ENCODE measurements at regions not wholly inside any gene's neighbourhood (a gene's known extent, or its start where the extent isn't known, plus 50 kb on each side); places are given as distances from the start of the nearest gene placed in this dataset.

- TF ChIP-seq, protein P1, sequence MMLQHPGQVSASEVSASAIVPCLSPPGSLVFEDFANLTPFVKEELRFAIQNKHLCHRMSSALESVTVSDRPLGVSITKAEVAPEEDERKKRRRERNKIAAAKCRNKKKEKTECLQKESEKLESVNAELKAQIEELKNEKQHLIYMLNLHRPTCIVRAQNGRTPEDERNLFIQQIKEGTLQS (CRISPR knock-in tag; conservative IDR thresholded peaks at IDR 0.05), result no peak
- TF ChIP-seq, protein P2, sequence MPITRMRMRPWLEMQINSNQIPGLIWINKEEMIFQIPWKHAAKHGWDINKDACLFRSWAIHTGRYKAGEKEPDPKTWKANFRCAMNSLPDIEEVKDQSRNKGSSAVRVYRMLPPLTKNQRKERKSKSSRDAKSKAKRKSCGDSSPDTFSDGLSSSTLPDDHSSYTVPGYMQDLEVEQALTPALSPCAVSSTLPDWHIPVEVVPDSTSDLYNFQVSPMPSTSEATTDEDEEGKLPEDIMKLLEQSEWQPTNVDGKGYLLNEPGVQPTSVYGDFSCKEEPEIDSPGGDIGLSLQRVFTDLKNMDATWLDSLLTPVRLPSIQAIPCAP (CRISPR knock-in tag; IDR thresholded peaks at IDR 0.05), result no peak
- TF ChIP-seq ZSCAN18 (CRISPR knock-in tag; IDR thresholded peaks at IDR 0.05) (no peak), SMAD3 (CRISPR knock-in tag; IDR thresholded peaks at IDR 0.05; ENCODE audit: borderline replicate concordance) (no peak), CTCF (IDR thresholded peaks at IDR 0.05) (no peak), HMGA2 (CRISPR knock-in tag; IDR thresholded peaks at IDR 0.05) (no peak), CREB1 (CRISPR knock-in tag; IDR thresholded peaks at IDR 0.05) (no peak), JUN (CRISPR knock-in tag; IDR thresholded peaks at IDR 0.05) (no peak)
- TF ChIP-seq, protein P3, sequence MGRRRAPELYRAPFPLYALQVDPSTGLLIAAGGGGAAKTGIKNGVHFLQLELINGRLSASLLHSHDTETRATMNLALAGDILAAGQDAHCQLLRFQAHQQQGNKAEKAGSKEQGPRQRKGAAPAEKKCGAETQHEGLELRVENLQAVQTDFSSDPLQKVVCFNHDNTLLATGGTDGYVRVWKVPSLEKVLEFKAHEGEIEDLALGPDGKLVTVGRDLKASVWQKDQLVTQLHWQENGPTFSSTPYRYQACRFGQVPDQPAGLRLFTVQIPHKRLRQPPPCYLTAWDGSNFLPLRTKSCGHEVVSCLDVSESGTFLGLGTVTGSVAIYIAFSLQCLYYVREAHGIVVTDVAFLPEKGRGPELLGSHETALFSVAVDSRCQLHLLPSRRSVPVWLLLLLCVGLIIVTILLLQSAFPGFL (CRISPR knock-in tag; IDR thresholded peaks at IDR 0.05; ENCODE audit: borderline replicate concordance), result no peak
- TF ChIP-seq, protein P4, sequence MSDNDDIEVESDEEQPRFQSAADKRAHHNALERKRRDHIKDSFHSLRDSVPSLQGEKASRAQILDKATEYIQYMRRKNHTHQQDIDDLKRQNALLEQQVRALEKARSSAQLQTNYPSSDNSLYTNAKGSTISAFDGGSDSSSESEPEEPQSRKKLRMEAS (CRISPR knock-in tag; IDR thresholded peaks at IDR 0.05), result no peak
- TF ChIP-seq, protein P5, sequence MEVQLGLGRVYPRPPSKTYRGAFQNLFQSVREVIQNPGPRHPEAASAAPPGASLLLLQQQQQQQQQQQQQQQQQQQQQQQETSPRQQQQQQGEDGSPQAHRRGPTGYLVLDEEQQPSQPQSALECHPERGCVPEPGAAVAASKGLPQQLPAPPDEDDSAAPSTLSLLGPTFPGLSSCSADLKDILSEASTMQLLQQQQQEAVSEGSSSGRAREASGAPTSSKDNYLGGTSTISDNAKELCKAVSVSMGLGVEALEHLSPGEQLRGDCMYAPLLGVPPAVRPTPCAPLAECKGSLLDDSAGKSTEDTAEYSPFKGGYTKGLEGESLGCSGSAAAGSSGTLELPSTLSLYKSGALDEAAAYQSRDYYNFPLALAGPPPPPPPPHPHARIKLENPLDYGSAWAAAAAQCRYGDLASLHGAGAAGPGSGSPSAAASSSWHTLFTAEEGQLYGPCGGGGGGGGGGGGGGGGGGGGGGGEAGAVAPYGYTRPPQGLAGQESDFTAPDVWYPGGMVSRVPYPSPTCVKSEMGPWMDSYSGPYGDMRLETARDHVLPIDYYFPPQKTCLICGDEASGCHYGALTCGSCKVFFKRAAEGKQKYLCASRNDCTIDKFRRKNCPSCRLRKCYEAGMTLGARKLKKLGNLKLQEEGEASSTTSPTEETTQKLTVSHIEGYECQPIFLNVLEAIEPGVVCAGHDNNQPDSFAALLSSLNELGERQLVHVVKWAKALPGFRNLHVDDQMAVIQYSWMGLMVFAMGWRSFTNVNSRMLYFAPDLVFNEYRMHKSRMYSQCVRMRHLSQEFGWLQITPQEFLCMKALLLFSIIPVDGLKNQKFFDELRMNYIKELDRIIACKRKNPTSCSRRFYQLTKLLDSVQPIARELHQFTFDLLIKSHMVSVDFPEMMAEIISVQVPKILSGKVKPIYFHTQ (CRISPR knock-in tag; IDR thresholded peaks at IDR 0.05), result no peak
These were observed 188.0 kb upstream of the GHR start for GRCh38 chr5:42235241-42235640.
